DMS153 treated with DMSO at 0.1 percent for 48 hours (cell line): ENCODE measurements at regions not wholly inside any gene's neighbourhood (a gene's known extent, or its start where the extent isn't known, plus 50 kb on each side); places are given as distances from the start of the nearest gene placed in this dataset.

Experiments
- DNase-seq: peaks from one replicate; lab custom pipeline; 2025; ENCODE audit not compliant: unreplicated experiment; lab: John Stamatoyannopoulos, UW

- no peak for DNase-seq
Measured at GRCh38 chr3:157751386-157751785, 248.2 kb upstream of the VEPH1 start.

GRCh38 chr3:157746391-157746790 is 243.2 kb upstream of the VEPH1 start:
- no peak for DNase-seq

- DNase-seq = no peak
Measured at GRCh38 chr3:157741607-157742006, 238.4 kb upstream of the VEPH1 start.

- no peak for DNase-seq
Measured at GRCh38 chr3:157738441-157738840, 235.2 kb upstream of the VEPH1 start.

GRCh38 chr3:157718800-157719199 is 215.6 kb upstream of the VEPH1 start:
- DNase-seq = no peak

GRCh38 chr3:157713101-157713500 is 209.9 kb upstream of the VEPH1 start:
- no peak for DNase-seq

- no peak for DNase-seq
Measured at GRCh38 chr3:157705258-157705657, 202.0 kb upstream of the VEPH1 start.

- DNase-seq = no peak
Measured at GRCh38 chr3:157700405-157700804, 197.2 kb upstream of the VEPH1 start.

- no peak for DNase-seq
Measured at GRCh38 chr3:157695586-157695985, 192.4 kb upstream of the VEPH1 start.

- no peak for DNase-seq
Measured at GRCh38 chr3:157695103-157695502, 191.9 kb upstream of the VEPH1 start.

GRCh38 chr3:157693762-157694161 is 190.5 kb upstream of the VEPH1 start:
- DNase-seq = no peak

GRCh38 chr3:157692468-157692867 is 189.3 kb upstream of the VEPH1 start:
- no peak for DNase-seq

GRCh38 chr3:157683668-157684067 is 180.5 kb upstream of the VEPH1 start:
- no peak for DNase-seq

GRCh38 chr3:157672061-157672460 is 168.8 kb upstream of the VEPH1 start:
- no peak for DNase-seq

GRCh38 chr3:157671656-157672055 is 168.4 kb upstream of the VEPH1 start:
- DNase-seq = no peak

- DNase-seq = peak; percentile 10
Measured at GRCh38 chr3:157669416-157669815, 166.2 kb upstream of the VEPH1 start.

GRCh38 chr3:157667493-157667892 is 164.3 kb upstream of the VEPH1 start:
- DNase-seq = no peak

GRCh38 chr3:157662171-157662570 is 159.0 kb upstream of the VEPH1 start:
- DNase-seq = no peak

- DNase-seq = no peak
Measured at GRCh38 chr3:157660847-157661246, 157.6 kb upstream of the VEPH1 start.

- no peak for DNase-seq
Measured at GRCh38 chr3:157652366-157652765, 149.2 kb upstream of the VEPH1 start.

GRCh38 chr3:157650699-157651098 is 147.5 kb upstream of the VEPH1 start:
- DNase-seq = no peak

- DNase-seq = no peak
Measured at GRCh38 chr3:157650172-157650571, 147.0 kb upstream of the VEPH1 start.

GRCh38 chr3:157649511-157649910 is 146.3 kb upstream of the VEPH1 start:
- DNase-seq = no peak

GRCh38 chr3:157647820-157648219 is 144.6 kb upstream of the VEPH1 start:
- no peak for DNase-seq
